Fibroblast of skin of abdomen (primary cell): ENCODE measurements at regions not wholly inside any gene's neighbourhood (a gene's known extent, or its start where the extent isn't known, plus 50 kb on each side); places are given as distances from the start of the nearest gene placed in this dataset.
"Not testable (repeated sequence)": the region's sequence is repeated elsewhere in the genome, so short reads cannot be mapped to it uniquely, and the experiment has no call there.

ENCODE experiments used
- DNase-seq: peaks from one replicate; pipeline ENCODE4 v3.0.0-alpha.2; 2013

GRCh38 chr14:56056031-56056430, 62.2 kb upstream of the PELI2 start:
- no peak for DNase-seq

GRCh38 chr14:56057071-56057741, 61.0 kb upstream of the PELI2 start:
- no peak for DNase-seq

GRCh38 chr14:56057767-56058166, 60.4 kb upstream of the PELI2 start:
- DNase-seq = no peak

GRCh38 chr14:56059054-56059453, 59.2 kb upstream of the PELI2 start:
- DNase-seq = peak; percentile 18

GRCh38 chr14:56061051-56061450, 57.2 kb upstream of the PELI2 start:
- no peak for DNase-seq

GRCh38 chr14:56063131-56063530, 55.1 kb upstream of the PELI2 start:
- DNase-seq = no peak

GRCh38 chr14:56064513-56064912, 53.7 kb upstream of the PELI2 start:
- DNase-seq = no peak

GRCh38 chr14:56065199-56065598, 53.0 kb upstream of the PELI2 start:
- DNase-seq = not testable (repeated sequence)

- no peak for DNase-seq
Measured at GRCh38 chr14:56065621-56066290, 52.5 kb upstream of the PELI2 start.
